Left forelimb (tissue), 1 donor: ENCODE measurements at regions not wholly inside any gene's neighbourhood (a gene's known extent, or its start where the extent isn't known, plus 50 kb on each side); places are given as distances from the start of the nearest gene placed in this dataset.

ENCODE experiments used
- DNase-seq: peaks from one replicate; pipeline ENCODE4 v3.0.0-alpha.2; 2018; ENCODE audit warnings: low spot score

DNA sequence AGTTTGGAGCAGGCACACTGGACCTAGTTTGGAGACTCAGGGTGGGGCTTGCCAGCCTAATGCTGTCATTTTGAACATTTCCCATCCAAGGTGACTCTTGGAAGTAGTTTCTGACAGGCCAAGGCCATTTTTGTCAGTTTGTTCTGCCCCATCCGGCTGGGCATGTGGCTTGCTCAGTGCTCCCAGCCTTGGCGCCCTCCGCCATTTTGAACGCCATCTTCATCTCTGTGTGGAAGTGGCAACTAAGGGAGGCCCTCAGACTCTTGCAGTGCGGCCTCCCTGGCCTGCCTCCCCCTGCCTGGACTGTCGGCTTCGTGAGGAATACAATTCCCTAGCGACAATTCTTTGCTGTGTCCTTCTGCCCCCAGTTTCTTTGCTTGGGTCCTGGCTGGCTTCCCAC is 150.6 kb upstream of the RGMA start:
- no peak for DNase-seq

DNA sequence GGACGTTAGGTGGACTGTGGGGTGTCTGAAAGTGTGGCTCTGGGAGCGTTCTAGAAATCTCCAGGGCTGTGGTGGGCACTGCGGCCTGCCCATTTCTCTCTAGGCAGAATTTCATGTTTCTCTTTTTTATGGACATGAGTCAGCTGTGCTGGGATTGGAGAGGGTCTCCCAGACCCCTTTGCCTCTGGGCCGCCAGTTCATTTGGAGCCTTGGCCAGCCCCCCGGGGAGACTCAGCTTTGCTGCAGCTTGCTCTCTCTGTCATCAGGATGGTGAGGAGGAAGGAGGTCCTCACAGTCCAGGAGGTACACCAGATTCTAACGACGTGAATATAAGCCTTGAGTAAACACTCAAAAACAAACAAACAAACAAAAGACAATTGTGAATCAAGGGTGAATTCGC is 149.6 kb upstream of the RGMA start:
- DNase-seq = no peak

DNA sequence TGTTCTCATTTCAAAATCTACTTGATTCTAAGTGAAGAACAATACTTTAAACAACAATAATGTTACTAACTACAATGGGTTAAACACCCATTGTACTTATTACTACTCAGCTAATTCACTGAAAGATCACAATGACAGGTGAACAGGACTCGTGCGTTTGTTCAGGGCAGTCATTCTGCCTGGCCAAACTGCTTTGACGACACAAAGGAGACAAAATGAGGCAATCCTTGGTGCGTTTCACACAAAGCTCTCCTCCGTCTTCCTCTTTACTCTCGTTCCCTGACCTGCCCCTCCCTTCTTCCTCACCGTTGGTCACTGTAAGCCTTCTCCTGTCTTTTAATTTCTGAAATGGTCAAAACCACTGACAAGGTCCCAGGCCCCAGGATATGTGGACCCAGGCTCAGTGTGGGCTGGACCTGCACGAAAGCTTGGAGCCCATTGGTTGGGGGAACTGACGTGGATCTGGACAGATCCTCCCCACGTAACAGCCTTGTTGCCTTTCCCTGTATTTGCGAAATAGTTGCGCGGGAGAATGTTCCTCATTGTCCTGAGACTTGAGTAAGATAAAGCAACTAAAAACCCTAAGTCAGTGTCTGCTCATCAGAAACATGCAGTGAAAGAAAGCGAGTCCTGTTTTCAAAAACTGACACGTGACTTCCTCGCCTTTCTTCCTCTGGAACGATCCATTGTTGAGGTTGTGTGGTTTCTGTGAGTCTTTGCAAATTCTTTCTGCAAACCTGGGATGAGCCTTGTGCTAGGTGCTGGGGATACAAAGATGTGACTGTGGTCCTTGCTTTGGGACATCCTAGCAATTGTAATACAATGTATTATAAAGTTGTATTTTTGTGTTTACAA is 147.1 kb upstream of the RGMA start:
- no peak for DNase-seq

DNA sequence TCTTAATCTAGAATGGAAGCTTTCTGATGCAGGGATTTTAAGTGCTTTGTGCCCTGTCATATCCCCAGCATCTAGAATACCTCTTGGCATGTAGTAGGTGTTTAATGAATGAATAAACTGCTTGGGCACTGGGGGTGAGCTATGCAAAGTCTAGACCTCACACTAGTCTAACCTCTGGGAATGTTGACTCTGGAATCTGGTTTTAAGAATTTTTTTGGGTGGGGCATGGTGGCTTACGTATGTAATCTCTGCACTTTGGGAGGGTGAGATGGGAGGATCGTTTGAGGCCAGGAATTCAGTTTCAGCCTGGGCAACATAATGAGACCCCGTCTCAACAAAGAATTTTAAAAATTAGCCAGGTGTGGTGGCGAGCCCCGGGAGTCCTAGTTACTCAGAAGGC is 146.3 kb upstream of the RGMA start:
- DNase-seq = no peak

DNA sequence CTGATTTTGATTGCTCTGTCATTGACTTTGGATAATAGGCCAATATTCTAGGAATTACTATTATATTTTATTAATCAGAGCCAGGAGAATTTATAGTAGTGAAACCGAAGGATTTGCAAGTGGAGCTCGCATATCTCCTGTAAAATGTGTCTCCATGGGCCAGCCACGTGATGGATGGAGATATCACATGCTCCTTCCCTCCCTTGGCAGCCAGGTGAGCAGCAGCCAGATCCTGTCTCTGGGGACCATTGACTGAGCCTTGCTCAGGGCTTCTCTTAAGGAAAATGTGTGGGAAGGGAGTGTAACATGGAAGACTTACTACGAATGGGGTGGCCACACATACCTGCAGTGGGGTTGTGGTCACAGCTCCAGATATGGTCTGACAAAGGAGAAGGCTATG is 144.7 kb upstream of the RGMA start:
- no peak for DNase-seq

DNA sequence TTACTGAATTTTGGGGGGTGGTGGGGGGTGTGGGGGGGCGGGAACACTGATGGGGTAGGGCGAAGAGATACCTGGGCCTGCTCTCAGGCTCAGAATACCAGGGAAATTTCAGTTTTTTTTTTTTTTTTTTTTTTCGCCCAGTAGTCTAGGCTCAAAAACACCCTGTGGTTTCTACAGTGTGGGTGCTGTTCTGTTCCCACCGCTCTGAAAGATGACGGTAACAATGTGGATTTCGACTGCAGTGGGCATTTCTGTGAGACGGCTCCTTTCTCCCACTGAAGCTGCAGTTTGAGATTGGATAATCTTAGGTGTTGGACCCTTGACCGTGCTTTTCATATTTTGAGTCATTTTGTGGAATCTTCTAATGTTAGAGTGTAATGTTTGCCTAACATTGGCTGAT is 143.8 kb upstream of the RGMA start:
- DNase-seq = no peak

DNA sequence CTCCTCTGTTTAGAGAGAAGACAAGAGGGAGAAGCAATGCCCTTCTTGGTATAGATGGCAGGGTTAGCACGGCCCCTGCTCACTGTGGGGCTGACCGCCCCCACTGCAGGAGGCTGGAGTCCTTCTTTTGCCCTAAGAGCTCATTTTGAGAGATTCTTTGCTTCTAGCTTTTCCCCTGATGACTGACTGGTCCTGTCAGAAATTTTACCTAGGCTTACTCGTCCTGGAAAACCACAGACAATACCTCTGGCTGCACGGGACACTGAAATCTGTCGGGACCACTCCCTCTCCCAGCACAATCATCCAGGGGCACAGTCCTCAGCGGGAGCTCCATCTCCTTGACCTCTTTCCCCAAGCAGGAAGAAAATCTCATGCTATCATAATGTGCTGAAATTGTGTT is 143.0 kb upstream of the RGMA start:
- DNase-seq = no peak

DNA sequence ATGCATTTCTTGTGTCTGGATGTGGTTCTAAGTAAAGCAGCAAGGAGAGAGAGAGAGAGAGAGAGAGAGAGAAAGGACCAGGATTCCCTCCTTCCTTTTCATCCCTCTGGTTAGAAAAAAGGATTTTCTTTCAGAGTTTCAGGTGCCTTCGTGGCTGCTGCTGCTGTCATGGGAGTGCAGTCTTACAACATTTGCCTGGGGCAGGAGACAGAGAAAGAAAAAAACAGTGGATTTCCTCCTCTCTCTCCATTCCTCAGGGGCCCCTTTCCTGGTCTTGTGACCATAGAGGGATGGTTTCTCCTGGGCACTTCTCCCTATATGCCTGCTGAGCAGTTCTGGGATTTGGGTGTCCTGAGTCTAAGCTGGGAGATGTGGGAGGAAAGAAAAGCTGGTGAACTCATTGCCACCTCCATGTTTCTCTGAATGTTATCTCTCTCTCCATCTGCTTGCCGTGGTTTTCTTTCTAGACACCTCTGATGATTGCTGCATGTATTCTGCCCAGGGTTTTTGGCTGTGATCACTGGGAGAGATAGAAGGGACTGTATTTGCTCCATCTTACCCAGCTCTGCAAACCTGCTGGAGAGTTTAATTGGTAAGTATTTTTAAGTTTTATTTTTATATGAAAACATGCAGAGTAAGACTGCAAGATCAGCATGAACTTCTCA is 142.4 kb upstream of the RGMA start:
- no peak for DNase-seq

DNA sequence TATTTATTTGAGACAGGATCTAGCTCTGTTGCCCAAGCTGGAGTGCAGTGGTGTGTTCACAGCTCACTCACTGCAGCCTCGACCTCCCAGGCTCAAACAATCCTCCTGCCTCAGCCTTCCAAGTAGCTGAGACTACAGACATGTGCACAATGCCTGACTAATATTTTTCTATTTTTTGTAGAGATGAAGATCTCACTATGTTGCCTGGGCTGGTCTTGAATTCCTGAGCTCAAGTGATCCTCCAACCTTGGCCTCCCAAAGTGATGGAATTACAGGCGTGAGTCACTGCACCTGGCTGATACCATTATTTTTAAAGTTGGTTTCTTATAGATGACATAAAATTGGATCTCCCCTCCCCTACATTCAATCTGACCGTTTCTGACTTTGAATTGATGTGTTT is 139.5 kb upstream of the RGMA start:
- no peak for DNase-seq

DNA sequence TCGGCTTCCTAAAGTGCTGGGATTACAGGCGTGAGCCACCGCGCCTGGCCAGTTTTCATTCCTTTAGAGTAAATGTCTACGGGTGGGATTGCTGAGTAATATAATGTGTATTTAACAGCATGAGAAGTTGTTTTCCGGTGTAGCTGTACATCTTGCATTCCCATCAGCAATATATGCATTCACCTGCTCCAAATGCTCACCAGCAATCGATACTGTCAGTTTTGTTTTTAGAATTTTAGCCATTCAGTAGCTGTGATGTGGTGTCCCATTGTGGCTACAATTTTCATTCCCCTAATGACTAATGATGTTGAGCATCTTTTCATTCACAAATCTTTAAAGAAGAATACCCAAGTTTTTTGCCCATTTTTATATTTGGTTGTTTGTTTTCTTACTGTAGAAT is 134.8 kb upstream of the RGMA start:
- no peak for DNase-seq

DNA sequence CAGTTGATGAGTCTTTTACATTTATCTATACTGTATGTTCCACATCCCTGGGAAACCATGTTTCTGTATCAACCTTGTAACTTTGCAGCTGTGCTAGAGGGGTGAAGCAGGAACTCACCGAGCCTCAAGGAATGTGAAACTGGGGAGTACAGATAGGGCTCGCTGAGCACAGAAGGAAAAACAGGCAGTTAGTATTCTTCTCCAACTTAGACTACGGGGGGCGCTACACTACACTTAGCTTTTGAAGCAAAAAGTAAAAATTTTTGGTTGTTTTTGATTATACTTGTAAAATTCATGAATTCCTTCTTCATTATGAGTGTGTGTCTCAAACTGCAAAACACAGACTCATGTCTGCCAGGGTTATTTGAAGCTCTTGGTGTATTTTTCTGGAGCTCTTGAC is 132.7 kb upstream of the RGMA start:
- no peak for DNase-seq

DNA sequence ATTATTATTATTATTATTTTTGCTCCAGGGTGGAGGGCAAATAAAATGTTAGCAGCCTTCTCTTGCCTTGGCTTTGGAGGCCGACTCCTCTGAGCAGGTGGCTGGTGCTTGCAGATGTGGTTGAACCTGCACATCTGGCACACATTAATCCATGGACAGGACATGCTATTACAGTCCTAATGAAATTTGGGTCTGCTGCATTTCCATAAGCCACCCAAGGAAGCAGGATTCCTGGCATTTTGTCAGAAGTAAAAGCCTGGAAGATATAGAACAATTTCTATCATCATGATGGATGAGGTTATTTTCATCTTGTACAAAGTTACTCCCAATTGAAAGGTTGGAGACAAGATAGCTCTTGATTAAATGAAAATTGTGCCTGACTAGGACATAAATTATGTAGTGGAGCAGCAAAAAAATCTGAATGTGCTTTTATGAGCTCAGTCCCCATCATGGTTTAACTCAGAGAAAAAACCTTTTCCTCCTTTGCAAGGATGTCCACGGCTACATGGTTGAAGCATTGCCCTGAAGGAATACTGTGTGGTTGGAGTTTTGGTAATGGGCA is 130.9 kb upstream of the RGMA start:
- DNase-seq = no peak

DNA sequence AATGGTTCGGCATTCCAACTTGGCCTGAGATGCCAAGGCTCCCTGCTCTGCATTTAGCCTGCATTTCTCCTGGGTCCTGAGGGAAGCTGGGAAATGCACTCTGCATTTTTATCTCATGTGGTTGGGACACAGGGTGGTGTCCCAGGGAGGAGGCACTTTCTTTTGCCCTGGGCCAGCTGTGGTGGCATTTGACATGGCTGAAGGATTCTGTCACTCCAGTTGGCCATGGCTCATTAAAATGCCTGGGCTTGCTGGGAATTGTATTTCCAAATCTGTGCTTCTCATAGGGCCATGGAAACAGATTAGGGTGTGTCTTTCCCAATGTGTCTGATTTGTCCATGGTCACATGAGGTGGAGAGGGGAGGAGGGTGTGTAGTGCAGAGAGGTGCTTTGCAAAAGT is 128.3 kb upstream of the RGMA start:
- no peak for DNase-seq

DNA sequence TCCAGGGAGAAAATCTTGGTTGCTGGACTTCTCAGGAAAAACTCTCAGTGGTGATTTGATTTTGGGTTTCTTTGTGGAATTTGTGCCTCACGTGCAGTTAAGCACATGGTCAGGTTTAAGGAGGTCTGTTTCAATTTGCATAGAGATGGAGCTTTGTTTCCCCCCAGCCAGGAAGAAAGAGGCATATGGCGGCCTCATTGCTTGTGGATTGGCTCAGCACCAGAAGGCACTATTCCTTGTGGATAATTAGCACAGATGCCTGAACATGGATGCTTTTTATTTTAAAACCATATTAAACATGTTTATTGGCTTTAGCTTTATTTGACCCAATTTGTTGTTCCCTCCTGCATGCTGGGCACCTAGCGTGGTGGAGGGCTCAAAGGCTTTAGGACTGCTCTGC is 125.1 kb upstream of the RGMA start:
- DNase-seq = no peak

DNA sequence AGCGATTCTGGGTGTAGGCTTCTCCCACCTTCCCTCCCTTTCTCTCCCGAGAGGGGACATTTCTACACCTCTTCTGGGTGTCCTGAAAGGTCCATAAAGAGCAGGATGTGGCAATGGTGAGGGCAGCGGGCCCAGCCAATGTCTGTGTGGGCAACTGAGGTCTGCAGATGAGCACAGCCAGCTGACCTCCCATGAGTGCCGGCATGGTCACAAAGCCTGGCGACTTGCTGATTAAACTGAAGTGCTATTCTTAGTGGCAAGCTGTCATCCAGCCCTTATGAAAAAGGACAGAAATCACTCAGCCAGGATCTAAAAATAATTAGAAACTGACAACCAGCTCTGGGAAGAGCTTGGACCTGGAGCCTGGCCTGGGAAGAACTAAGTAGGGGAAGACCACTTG is 124.3 kb upstream of the RGMA start:
- no peak for DNase-seq

DNA sequence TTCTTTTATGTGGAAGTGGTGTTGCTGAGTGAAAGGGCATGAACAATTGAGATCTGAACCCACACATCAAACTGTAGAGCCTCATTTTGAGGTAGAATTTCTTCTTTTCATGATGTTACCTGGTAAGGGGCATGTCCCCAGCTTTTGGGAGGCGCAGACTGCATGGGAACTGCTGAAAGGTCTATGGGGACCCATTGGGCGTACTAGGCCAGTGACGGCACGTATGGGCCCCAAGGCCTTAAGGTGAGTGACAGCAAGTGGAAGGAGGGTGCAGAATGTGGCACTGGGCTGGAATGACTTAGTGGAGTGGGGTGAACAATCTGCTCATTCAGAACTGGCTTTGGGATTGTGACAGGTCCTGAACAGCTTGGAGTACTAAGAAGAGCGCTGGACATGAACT is 123.6 kb upstream of the RGMA start:
- no peak for DNase-seq

DNA sequence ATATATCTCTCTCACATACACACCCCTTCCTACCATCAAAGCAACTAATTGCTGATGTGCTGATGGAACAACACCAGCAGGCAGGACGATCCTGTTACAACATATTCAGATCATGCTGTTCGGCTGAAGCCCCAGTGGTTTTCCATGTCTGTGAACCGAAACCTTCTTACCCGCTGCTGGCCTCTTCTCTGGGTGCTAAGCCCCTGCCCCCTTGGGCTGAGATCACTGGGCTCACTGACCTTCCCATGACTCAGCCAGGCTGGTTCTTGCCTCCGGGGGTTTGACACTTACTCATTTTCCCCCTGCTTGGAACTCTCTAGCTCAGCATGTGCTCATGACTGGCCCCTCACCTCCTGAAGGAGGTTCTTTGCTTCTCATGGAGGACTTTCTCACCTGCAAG is 122.0 kb upstream of the RGMA start:
- DNase-seq = no peak

DNA sequence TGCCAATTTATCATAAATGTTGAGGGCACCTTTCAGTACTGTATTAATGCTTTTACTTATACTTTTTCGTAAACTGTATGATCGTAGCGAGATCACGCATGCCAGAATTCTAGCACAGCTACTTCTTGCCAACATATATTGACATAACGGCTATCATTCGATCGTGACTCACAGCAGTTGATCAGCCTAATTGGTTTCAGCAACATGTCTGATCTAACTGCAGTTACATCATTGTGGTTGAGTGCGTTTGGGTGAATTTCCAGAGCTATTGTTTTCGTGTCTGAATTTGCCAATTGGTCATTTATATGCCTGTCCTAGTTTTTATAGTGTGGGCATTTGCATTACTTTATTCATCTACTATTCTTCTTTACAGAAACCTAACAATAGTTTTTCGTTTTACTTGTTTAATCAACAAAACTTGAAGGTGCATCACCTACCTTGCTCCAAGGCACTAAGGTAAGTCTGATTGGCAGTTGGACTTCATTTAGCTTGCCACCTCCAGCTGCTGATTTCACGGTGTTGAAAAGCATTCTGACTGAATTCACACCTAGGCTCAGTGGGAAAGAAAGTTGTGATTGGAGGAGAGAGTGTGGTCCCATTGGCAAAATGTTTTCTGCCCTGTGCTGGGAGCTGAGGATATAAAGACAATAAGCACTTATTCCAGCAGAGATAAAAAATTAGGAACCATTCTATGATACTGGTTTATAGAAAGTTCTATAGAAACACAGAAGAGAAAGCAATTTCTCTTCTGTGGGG is 120.9 kb upstream of the RGMA start:
- DNase-seq = no peak

DNA sequence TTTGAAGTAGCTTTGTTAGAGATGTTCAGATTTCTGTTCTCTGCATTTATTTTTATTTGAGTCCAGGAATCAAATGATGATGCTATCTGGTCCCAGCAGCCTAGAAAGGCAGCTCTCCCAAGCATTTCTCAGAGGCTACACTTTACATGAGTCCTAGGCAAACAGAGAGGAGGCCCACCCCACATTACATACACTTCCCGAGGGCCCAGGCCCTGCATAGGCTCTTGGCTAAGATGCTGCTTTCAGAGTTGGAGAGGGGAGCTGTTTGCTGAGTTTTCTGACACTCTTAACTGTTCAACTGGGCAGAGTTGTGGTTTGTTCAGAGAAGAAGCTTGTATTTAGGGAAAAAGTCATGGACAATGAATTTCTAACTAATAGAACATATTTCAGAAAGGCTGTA is 117.9 kb upstream of the RGMA start:
- no peak for DNase-seq

DNA sequence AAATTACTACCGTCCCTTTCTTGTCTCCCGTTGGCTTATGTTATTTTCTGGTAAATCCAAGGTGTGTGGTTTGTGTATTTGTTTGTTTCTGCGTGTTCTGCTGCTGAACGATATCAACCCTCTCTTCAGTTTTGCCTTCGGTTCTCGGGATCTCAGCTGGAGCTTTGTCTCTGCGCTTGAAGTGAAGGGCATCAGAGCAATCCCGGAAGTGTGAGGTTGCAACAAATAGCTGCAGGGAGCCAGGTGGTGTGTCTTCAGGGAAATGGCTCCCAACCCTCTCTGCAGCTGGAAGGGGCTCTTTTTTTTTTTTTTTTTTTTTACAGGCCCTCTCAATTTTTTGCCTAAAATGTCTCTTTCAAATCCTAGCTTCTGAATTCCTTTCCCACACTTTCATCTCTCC is 116.4 kb upstream of the RGMA start:
- no peak for DNase-seq

DNA sequence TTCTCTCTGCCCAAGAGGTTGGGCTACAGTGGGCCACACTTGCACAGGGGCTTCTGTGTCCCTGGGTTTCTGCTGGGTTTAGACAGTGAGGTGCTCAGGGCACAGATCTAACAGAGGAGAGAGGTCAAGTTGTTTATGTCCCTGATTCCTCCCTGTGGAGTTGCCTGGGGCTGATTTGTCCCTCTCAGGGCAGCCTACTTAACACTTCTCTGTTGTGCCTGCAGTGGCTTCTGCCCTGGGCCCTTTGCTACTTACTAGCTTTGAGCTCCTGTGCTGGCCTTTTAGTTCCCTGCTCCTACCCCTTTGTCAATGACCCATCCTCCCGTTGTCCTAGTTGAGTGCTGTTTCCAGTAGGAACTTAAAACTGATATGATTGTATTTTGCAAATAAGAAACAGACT is 114.0 kb upstream of the RGMA start:
- no peak for DNase-seq

DNA sequence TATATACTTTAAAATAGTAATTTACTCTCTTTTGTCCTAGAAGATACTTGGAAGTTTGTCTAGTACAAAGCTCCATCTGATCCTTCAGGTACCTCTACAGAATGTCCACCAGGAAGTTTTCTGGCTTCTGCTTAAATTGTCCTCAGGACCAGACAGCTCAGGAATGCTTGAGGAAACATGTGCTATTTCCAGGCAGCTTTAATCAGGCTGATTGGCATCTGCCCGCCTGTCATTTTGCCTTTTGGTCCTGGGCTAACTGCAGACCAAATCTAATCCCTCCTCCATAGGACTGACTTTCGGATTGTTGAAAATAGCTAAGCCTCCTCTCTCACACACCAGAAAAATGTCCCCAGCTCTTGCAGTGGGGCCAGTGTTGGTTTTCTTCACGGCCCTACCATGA is 113.4 kb upstream of the RGMA start:
- DNase-seq = no peak

DNA sequence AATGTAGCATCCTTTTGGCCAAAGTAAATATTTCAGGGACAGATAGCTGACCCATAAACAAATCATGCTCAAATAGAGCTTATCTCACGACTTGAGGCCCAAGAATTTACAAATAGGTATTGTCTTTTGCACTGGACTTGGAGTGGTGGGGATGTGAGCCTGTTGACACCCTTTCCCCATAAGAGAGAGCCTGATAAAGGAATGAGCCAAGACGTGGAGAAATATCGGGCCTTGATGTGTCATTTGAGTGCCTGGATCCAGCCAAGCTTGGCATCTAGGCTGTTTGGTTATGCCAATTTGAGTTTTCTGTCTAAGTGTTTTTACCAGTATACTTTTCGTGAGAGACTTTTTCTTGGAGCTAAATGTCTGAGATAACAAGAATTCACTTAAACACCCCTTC is 112.9 kb upstream of the RGMA start:
- no peak for DNase-seq
